GM12865 (cell line): ENCODE measurements at regions not wholly inside any gene's neighbourhood (a gene's known extent, or its start where the extent isn't known, plus 50 kb on each side); places are given as distances from the start of the nearest gene placed in this dataset.

Experiments used
- DNase-seq: peaks from one replicate; pipeline ENCODE4 v3.0.0; 2010; ENCODE audit warnings: low read depth
- H3K4me3 ChIP-seq: 2 replicates; pipeline ENCODE4 v1.5.1; 2011; ENCODE audit warnings: mild to moderate bottlenecking, low read depth, low read length, control low read depth
- CTCF ChIP-seq: IDR thresholded peaks from 2 replicates; pipeline ENCODE4 v1.5.1; 2011; ENCODE audit warnings: low read length, control low read depth, low read depth, inconsistent platforms; ENCODE audit not compliant: insufficient read depth; ENCODE audit errors: missing control alignments

GRCh38 chr3:117355566-117355965, 646.0 kb downstream of the TUSC7 start:
- H3K4me3 ChIP-seq = no peak overlapping the region
- TF ChIP-seq CTCF = peak; percentile 27
- DNase-seq = peak; percentile 4

- no peak for DNase-seq
- no peak for TF ChIP-seq CTCF
- no peak overlapping the region for H3K4me3 ChIP-seq
Observed at GRCh38 chr3:117356091-117356705, 646.6 kb downstream of the TUSC7 start.

GRCh38 chr3:117358717-117359314, 649.2 kb downstream of the TUSC7 start:
- no peak for TF ChIP-seq CTCF
- H3K4me3 ChIP-seq = no peak overlapping the region
- no peak for DNase-seq

GRCh38 chr3:117366574-117366973, 657.0 kb downstream of the TUSC7 start:
- H3K4me3 ChIP-seq = no peak overlapping the region
- TF ChIP-seq CTCF = no peak
- DNase-seq = no peak

- TF ChIP-seq CTCF = no peak
Observed at GRCh38 chr3:117367861-117368260, 658.3 kb downstream of the TUSC7 start.

GRCh38 chr3:117380631-117381030, 671.1 kb downstream of the TUSC7 start:
- DNase-seq = no peak
- TF ChIP-seq CTCF = no peak
- H3K4me3 ChIP-seq = no peak overlapping the region

More at GRCh38 chr3:117367861-117368260, 658.3 kb downstream of the TUSC7 start:
- H3K4me3 ChIP-seq = no peak overlapping the region
- DNase-seq = no peak

- no peak for DNase-seq
- no peak overlapping the region for H3K4me3 ChIP-seq
- TF ChIP-seq CTCF = no peak
Observed at GRCh38 chr3:117393119-117393518, 683.5 kb downstream of the TUSC7 start.
